HG03575 (cell line): ENCODE measurements at regions not wholly inside any gene's neighbourhood (a gene's known extent, or its start where the extent isn't known, plus 50 kb on each side); places are given as distances from the start of the nearest gene placed in this dataset.

ENCODE experiments used
- ATAC-seq: cut with Tn5 transposase; IDR thresholded peaks from one replicate; pipeline ENCODE4 v1.9.1; 2021; ENCODE audit not compliant: unreplicated experiment, insufficient number of reproducible peaks, low FRiP score; ENCODE audit errors: extremely low read depth

GRCh38 chr5:51892680-51893079 is 509.4 kb downstream of the ISL1 start:
- no peak for ATAC-seq

- ATAC-seq: no peak
These were observed 512.6 kb downstream of the ISL1 start for GRCh38 chr5:51895834-51896233.

- no peak for ATAC-seq
These were observed 519.3 kb downstream of the ISL1 start for GRCh38 chr5:51902512-51902911.

GRCh38 chr5:51908215-51908614 is 525.0 kb downstream of the ISL1 start:
- no peak for ATAC-seq

GRCh38 chr5:51944500-51945125 is 561.4 kb downstream of the ISL1 start:
- no peak for ATAC-seq

- no peak for ATAC-seq
These were observed 575.2 kb downstream of the ISL1 start for GRCh38 chr5:51958473-51958872.

- no peak for ATAC-seq
These were observed 577.4 kb downstream of the ISL1 start for GRCh38 chr5:51960617-51961121.

- no peak for ATAC-seq
These were observed 577.9 kb downstream of the ISL1 start for GRCh38 chr5:51961154-51961562.

GRCh38 chr5:51968756-51969155 is 585.5 kb downstream of the ISL1 start:
- no peak for ATAC-seq

- ATAC-seq: no peak
These were observed 591.6 kb downstream of the ISL1 start for GRCh38 chr5:51974834-51975233.

GRCh38 chr5:51977014-51977413 is 593.8 kb downstream of the ISL1 start:
- ATAC-seq: no peak

GRCh38 chr5:51983161-51983560 is 599.9 kb downstream of the ISL1 start:
- no peak for ATAC-seq

GRCh38 chr5:51986733-51987132 is 603.5 kb downstream of the ISL1 start:
- ATAC-seq: no peak

GRCh38 chr5:51987239-51987638 is 604.0 kb downstream of the ISL1 start:
- no peak for ATAC-seq

GRCh38 chr5:51987669-51988209 is 604.5 kb downstream of the ISL1 start:
- ATAC-seq: no peak

- ATAC-seq: no peak
These were observed 605.4 kb downstream of the ISL1 start for GRCh38 chr5:51988634-51989033.

- ATAC-seq: no peak
These were observed 607.0 kb downstream of the ISL1 start for GRCh38 chr5:51990241-51990640.

- ATAC-seq: no peak
These were observed 607.5 kb downstream of the ISL1 start for GRCh38 chr5:51990661-51991180.

GRCh38 chr5:51991940-51992339 is 608.7 kb downstream of the ISL1 start:
- ATAC-seq: no peak

GRCh38 chr5:51995773-51996306 is 612.6 kb downstream of the ISL1 start:
- ATAC-seq: no peak
